ENCODE measurements at regions not wholly inside any gene's neighbourhood (a gene's known extent, or its start where the extent isn't known, plus 50 kb on each side); places are given as distances from the start of the nearest gene placed in this dataset.
"Not testable (repeated sequence)": the region's sequence is repeated elsewhere in the genome, so short reads cannot be mapped to it uniquely, and the experiment has no call there.

GRCh38 chr16:29578898-29579297 is 72.7 kb upstream of the NPIPB12 start:
- not testable (repeated sequence) for DNase-seq (ENCODE audit: low read depth in 2 of 2)

GRCh38 chr16:29581764-29582163 is 75.6 kb upstream of the NPIPB12 start:
- DNase-seq (ENCODE audit: low read depth in 2 of 2), result not testable (repeated sequence)

- not testable (repeated sequence) for DNase-seq (ENCODE audit: low read depth in 2 of 2)
Observed at GRCh38 chr16:29591919-29592318, 71.1 kb upstream of the SPN start.

GRCh38 chr16:29594269-29594925 is 68.7 kb upstream of the SPN start:
- not testable (repeated sequence) for DNase-seq (ENCODE audit: low read depth in 2 of 2)

- peak; percentile 75 to 89 for DNase-seq (ENCODE audit: low read depth in 2 of 2)
Observed at GRCh38 chr16:29594926-29595838, 67.9 kb upstream of the SPN start.

- not testable (repeated sequence) for DNase-seq (ENCODE audit: low read depth in 2 of 2)
Observed at GRCh38 chr16:29597030-29597429, 66.0 kb upstream of the SPN start.

GRCh38 chr16:29600111-29601000 is 62.7 kb upstream of the SPN start:
- peak; percentile 24 to 31 for DNase-seq (ENCODE audit: low read depth in 2 of 2)

- not testable (repeated sequence) for DNase-seq (ENCODE audit: low read depth in 2 of 2)
Observed at GRCh38 chr16:29602247-29602625, 60.8 kb upstream of the SPN start.

GRCh38 chr16:29602683-29603088 is 60.4 kb upstream of the SPN start:
- DNase-seq (ENCODE audit: low read depth in 2 of 2), result not testable (repeated sequence)

- DNase-seq (ENCODE audit: low read depth in 2 of 2), result not testable (repeated sequence)
Observed at GRCh38 chr16:29604631-29605549, 58.2 kb upstream of the SPN start.

GRCh38 chr16:29605593-29606205 is 57.3 kb upstream of the SPN start:
- DNase-seq (ENCODE audit: low read depth in 2 of 2), result not testable (repeated sequence)

GRCh38 chr16:29606669-29607427 is 56.2 kb upstream of the SPN start:
- DNase-seq (ENCODE audit: low read depth in 2 of 2), result not testable (repeated sequence)

- not testable (repeated sequence) for DNase-seq (ENCODE audit: low read depth in 2 of 2)
Observed at GRCh38 chr16:29607428-29607823, 55.6 kb upstream of the SPN start.

- not testable (repeated sequence) for DNase-seq (ENCODE audit: low read depth in 2 of 2)
Observed at GRCh38 chr16:29612381-29613306, 50.4 kb upstream of the SPN start.

Measured in stimulated activated CD8-positive, alpha-beta memory T cell treated with anti-CD3 and anti-CD28 coated beads, Interleukin-7, amount 100 ng/mL, for 4 hours (primary cell).